ENCODE measurements at regions not wholly inside any gene's neighbourhood (a gene's known extent, or its start where the extent isn't known, plus 50 kb on each side); places are given as distances from the start of the nearest gene placed in this dataset.

DNA sequence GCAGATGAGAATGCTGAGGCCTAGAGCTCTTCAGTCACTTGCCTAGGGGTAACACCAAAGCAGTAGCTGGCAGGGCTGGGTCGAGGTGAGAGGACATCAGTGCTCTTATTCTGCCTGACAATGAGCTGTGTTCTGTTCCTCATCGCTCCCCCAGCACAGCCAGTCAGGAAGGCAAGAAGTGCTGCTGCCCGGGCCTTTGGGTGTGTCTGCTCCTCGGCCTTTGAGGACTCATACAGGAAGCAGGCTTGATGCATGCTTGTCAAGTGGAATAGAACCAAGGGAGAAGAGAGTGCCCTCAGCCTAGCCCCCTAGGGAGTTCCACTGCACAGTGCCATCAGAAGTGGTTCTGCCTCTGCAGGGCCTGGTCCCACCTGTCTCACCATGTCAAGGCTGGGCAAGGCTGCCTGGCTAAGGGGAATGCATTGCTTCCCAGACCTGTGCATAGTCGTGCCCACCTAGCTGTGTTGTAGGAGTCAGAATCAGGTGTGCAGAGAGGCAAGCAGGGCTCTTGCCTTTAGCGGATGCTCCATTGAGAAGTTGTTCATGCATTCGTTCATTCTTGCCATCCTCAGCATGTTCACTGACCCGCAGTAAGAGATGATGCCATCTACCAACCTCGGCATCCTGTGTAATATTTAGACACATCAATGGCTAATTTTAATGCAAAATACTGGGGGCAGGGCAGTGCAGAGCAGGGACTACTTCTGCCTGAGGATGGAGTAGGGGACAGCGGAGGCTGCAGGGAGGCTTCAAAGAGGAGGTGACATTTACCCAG is 156.6 kb downstream of the RPS24 start:
- POLR2A ChIA-PET = no interaction called here
- TF ChIP-seq, protein P1, sequence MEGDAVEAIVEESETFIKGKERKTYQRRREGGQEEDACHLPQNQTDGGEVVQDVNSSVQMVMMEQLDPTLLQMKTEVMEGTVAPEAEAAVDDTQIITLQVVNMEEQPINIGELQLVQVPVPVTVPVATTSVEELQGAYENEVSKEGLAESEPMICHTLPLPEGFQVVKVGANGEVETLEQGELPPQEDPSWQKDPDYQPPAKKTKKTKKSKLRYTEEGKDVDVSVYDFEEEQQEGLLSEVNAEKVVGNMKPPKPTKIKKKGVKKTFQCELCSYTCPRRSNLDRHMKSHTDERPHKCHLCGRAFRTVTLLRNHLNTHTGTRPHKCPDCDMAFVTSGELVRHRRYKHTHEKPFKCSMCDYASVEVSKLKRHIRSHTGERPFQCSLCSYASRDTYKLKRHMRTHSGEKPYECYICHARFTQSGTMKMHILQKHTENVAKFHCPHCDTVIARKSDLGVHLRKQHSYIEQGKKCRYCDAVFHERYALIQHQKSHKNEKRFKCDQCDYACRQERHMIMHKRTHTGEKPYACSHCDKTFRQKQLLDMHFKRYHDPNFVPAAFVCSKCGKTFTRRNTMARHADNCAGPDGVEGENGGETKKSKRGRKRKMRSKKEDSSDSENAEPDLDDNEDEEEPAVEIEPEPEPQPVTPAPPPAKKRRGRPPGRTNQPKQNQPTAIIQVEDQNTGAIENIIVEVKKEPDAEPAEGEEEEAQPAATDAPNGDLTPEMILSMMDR (IDR thresholded peaks at IDR 0.05; ENCODE audit: low read depth, low read length) = no peak
- CTCF ChIA-PET = no interaction called here

DNA sequence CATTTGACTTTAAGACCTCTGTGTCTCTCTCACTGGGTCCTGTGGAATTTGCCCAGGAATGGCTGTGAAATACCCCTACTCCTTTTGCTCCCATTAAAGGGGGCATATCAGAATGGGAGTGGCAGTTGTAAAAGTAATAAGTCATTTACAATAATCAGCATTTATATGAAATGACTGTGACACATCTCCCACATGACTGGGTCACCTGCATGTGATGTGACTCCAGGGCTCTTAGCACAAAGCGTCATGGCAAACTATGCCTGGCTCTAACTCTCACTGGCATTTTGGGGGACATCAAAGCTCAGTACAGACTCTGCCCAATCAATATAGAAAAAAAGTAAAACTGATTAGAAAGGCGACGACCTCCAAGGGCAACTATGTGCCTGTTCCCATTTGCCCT is 157.6 kb downstream of the RPS24 start:
- H3K9me3 ChIP-seq (ENCODE audit: control insufficient read depth, insufficient read depth, low read length) = peaks cover 15% of the 10 kb centered on the region
- DNase-seq (ENCODE audit: low read depth, low spot score) = no peak
- H3K27me3 ChIP-seq (ENCODE audit: control insufficient read depth, insufficient read depth, low read length) = peaks cover 9% of the 10 kb centered on the region
- POLR2A ChIA-PET = no interaction called here
- CTCF ChIA-PET = no interaction called here
- no peak overlapping the region for H3K27ac ChIP-seq (ENCODE audit: low read depth, low read length)
- TF ChIP-seq, protein P1 (IDR thresholded peaks at IDR 0.05; ENCODE audit: low read depth, low read length) = no peak
- H3K4me3 ChIP-seq (ENCODE audit: low read depth, low read length) = no peak overlapping the region

More for the DNA sequence above, 156.6 kb downstream of the RPS24 start:
- H3K27me3 ChIP-seq (ENCODE audit: control insufficient read depth, insufficient read depth, low read length) = peaks cover 9% of the 10 kb centered on the region
- no peak for DNase-seq (ENCODE audit: low read depth, low spot score)
- peaks cover 15% of the 10 kb centered on the region for H3K9me3 ChIP-seq (ENCODE audit: control insufficient read depth, insufficient read depth, low read length)
- no peak overlapping the region for H3K4me3 ChIP-seq (ENCODE audit: low read depth, low read length)
- no peak overlapping the region for H3K27ac ChIP-seq (ENCODE audit: low read depth, low read length)

DNA sequence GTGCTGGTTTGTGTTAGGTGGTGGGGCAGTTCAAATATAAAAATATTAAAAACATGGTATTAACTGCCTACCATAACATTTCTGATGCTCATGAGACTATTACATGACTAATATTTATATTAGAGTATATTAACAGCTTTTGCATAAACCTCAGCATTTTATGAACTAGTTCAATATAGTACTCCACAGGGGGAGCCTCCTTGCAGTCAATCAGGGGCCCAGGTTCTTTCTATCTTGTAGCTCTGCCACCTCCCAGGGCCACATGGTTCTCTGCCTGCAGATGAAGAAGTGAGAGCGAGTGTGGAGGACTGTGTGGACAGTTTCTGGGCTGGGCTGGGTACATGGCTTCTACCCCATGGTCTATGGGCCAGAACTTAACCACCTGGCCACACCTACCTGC is 159.5 kb downstream of the RPS24 start:
- DNase-seq (ENCODE audit: low read depth, low spot score) = no peak
- Histone ChIP-seq H3K27ac (ENCODE audit: low read depth, low read length) (no peak overlapping the region), H3K9me3 (ENCODE audit: control insufficient read depth, insufficient read depth, low read length) (peaks cover 9% of the 10 kb centered on the region), H3K27me3 (ENCODE audit: control insufficient read depth, insufficient read depth, low read length) (peaks cover 9% of the 10 kb centered on the region), H3K4me3 (ENCODE audit: low read depth, low read length) (no peak overlapping the region)
- ChIA-PET CTCF (interaction anchor here (1.6 kb wide), 1 partner anchor 147 kb away, joined by 4 read pairs; no protein-coding TSS in a partner anchor), POLR2A (no interaction called here)
- TF ChIP-seq, protein P1 (IDR thresholded peaks at IDR 0.05; ENCODE audit: low read depth, low read length) = no peak

DNA sequence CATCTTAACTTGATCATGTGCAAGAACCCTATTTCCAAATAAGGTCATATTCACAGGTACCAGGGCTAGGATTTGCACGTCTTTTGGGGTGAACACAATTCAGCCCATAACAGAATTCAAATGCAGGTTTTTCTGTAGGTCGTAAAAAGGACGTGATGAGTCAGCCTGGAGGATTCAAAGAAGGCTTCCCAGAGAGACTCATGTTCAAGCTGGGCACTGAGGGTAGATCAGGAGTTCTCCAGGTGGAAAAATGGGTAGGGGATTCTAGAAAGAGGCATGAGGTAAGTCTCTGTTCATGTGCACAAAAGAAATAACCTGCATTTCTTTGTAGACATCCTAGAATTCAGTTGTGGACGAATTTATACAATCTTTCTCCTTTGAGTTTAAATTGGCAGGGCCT is 160.4 kb downstream of the RPS24 start:
- H3K27me3 ChIP-seq (ENCODE audit: control insufficient read depth, insufficient read depth, low read length) = peaks cover 9% of the 10 kb centered on the region
- H3K9me3 ChIP-seq (ENCODE audit: control insufficient read depth, insufficient read depth, low read length) = peaks cover 9% of the 10 kb centered on the region
- POLR2A ChIA-PET = no interaction called here
- CTCF ChIA-PET = no interaction called here
- TF ChIP-seq, protein P1 (IDR thresholded peaks at IDR 0.05; ENCODE audit: low read depth, low read length) = no peak
- DNase-seq (ENCODE audit: low read depth, low spot score) = no peak
- no peak overlapping the region for H3K27ac ChIP-seq (ENCODE audit: low read depth, low read length)
- no peak overlapping the region for H3K4me3 ChIP-seq (ENCODE audit: low read depth, low read length)

DNA sequence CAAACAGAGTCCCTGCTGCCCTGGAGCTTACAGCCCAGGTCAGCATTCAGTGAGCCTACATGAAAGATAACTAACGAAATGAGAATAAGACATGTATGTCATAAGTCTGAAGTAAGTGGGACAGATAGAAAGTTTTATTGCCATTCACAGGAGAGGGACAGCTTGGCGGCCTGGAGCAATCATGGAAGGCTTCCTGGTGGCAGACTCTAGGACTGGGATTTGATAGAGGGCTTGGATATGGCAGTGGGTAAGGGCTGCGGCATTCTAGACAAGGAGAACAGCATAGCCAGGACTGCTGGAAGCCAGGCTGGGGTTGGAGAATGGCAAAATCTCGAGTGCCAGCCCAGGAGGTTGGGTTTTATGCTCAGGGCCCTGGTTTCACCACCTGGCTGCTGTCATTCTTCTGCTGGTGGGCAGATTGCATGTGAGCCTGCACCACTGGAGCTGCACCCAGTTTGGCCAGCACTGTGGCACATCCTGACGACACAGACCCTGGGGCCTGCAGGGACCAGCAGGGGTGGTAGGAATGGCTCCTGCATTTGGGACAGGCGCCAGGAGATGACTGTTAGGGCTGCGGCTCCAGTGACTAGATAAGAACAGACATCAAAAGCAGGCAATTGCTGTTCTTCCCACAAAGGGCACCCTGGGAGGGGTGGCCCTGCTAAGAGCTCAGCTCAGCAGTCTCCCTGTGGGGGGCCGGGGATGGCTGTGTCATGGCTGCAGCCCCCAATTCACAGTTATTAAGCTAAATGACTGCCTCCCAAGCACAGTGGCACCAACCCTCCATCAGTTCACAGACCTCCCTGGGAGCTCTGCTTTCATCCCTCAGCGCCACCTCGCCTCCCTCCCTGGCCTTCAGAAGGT is 161.1 kb downstream of the RPS24 start:
- H3K4me3 ChIP-seq (ENCODE audit: low read depth, low read length) = no peak overlapping the region
- CTCF ChIA-PET = interaction anchor here (0.6 kb wide), 1 partner anchor 877 kb away, joined by 7 read pairs; no protein-coding TSS in a partner anchor
- peaks cover 9% of the 10 kb centered on the region for H3K9me3 ChIP-seq (ENCODE audit: control insufficient read depth, insufficient read depth, low read length)
- POLR2A ChIA-PET = no interaction called here
- TF ChIP-seq, protein P1 (IDR thresholded peaks at IDR 0.05; ENCODE audit: low read depth, low read length) = no peak
- no peak overlapping the region for H3K27ac ChIP-seq (ENCODE audit: low read depth, low read length)
- DNase-seq (ENCODE audit: low read depth, low spot score) = no peak
- peaks cover 9% of the 10 kb centered on the region for H3K27me3 ChIP-seq (ENCODE audit: control insufficient read depth, insufficient read depth, low read length)
